SK-N-SH (cell line): ENCODE measurements at regions not wholly inside any gene's neighbourhood (a gene's known extent, or its start where the extent isn't known, plus 50 kb on each side); places are given as distances from the start of the nearest gene placed in this dataset.

Experiments
- CTCF ChIA-PET: fragments of 300-600, 350-600 bp; formaldehyde crosslinking; extraction: SDS; loops from one replicate; lab custom pipeline; 2021; lab: Yijun Ruan, JAX
- POLR2A ChIA-PET: fragments of 350-600 bp; sonication (Branson Sonifier 250); formaldehyde crosslinking; extraction: SDS; loops from one replicate; lab custom pipeline; 2020; ENCODE audit warnings: antibody characterized with exemption, inconsistent platforms; lab: Yijun Ruan, JAX
- DNase-seq: peaks from one replicate; pipeline ENCODE4 v3.0.0; 2012
- H2AFZ ChIP-seq: fragments of 200-600 bp; sonication (generic); 2 replicates; pipeline ENCODE4 v1.8.1; 2016; ENCODE audit warnings: antibody characterized with exemption, mild to moderate bottlenecking, low read depth
- H3F3A ChIP-seq: fragments of 200-600 bp; sonication (generic); replicated peaks from 2 replicates; pipeline ENCODE3; 2016; ENCODE audit warnings: antibody characterized with exemption, mild to moderate bottlenecking; ENCODE audit not compliant: insufficient read depth
- H3K27ac ChIP-seq, 2 experiments: fragments of 200-500 bp in 1 of 2; fragments of 200-600 bp in 1 of 2; sonication (Bioruptor generic) in 1 of 2; sonication (generic), shearing (Covaris generic) in 1 of 2; 2 replicates each; pipeline versions ENCODE4 v1.5.1 to v1.6.1; 2014 to 2016; ENCODE audit warnings: low read depth in 2 of 2, inconsistent platforms in 1 of 2, low read length in 1 of 2, mild to moderate bottlenecking in 1 of 2, mixed read lengths in 1 of 2
- H3K27me3 ChIP-seq: fragments of 200-600 bp; sonication (generic), shearing (Covaris generic); 2 replicates; pipeline ENCODE4 v1.6.1; 2016; ENCODE audit warnings: mixed run types; ENCODE audit not compliant: insufficient read depth
- H3K36me3 ChIP-seq, 2 experiments: fragments of 200-500 bp in 1 of 2; fragments of 200-600 bp in 1 of 2; sonication (Bioruptor generic) in 1 of 2; sonication (generic) in 1 of 2; replicated peaks in 1 of 2; 2 replicates each; pipeline versions ENCODE3 to v1.5.1; 2014 to 2016; ENCODE audit warnings: low read length in 1 of 2, mild to moderate bottlenecking in 1 of 2; ENCODE audit not compliant: insufficient read depth in 2 of 2, control insufficient read depth in 1 of 2
- H3K4me1 ChIP-seq, 2 experiments: fragments of 200-500 bp in 1 of 2; fragments of 200-600 bp in 1 of 2; sonication (Bioruptor generic) in 1 of 2; sonication (generic), shearing (Covaris generic) in 1 of 2; 2 replicates each; pipeline versions ENCODE4 v1.5.1 to v1.6.1; 2014 to 2016; ENCODE audit warnings: low read depth in 1 of 2, low read length in 1 of 2, mixed run types in 1 of 2; ENCODE audit not compliant: insufficient read depth in 2 of 2, control insufficient read depth in 1 of 2
- H3K4me2 ChIP-seq: fragments of 200-600 bp; sonication (generic), shearing (Covaris generic); 2 replicates; pipeline ENCODE4 v1.6.1; 2017; ENCODE audit warnings: mixed run types
- H3K4me3 ChIP-seq, 2 experiments: fragments of 200-500 bp in 1 of 2; fragments of 200-600 bp in 1 of 2; sonication (Bioruptor generic) in 1 of 2; sonication (generic), shearing (Covaris generic) in 1 of 2; 2 replicates each; pipeline versions ENCODE4 v1.5.1 to v1.8.1; 2014 to 2016; ENCODE audit warnings: low read depth in 2 of 2, inconsistent platforms in 1 of 2, low read length in 1 of 2, mild to moderate bottlenecking in 1 of 2, mixed read lengths in 1 of 2, moderate library complexity in 1 of 2
- H3K79me2 ChIP-seq: fragments of 200-600 bp; sonication (generic); 2 replicates; pipeline ENCODE4 v1.8.1; 2017; ENCODE audit warnings: mild to moderate bottlenecking; ENCODE audit not compliant: insufficient read depth
- H3K9ac ChIP-seq: fragments of 200-600 bp; sonication (generic); 2 replicates; pipeline ENCODE4 v1.6.1; 2017; ENCODE audit warnings: mixed run types
- H3K9me2 ChIP-seq: fragments of 200-600 bp; sonication (generic); 2 replicates; pipeline ENCODE4 v1.6.1; 2017; ENCODE audit warnings: mixed run types
- H3K9me3 ChIP-seq: fragments of 200-600 bp; sonication (generic); 2 replicates; pipeline ENCODE4 v1.6.1; 2017; ENCODE audit warnings: mixed run types, mild to moderate bottlenecking, moderate library complexity
- H4K20me1 ChIP-seq: fragments of 200-600 bp; sonication (generic); 2 replicates; pipeline ENCODE4 v1.6.1; 2017; ENCODE audit warnings: mild to moderate bottlenecking, mixed run types; ENCODE audit not compliant: insufficient read depth
- CTCF ChIP-seq: fragments of 200-600 bp; sonication (generic); IDR thresholded peaks from 2 replicates; pipeline ENCODE4 v1.6.1; 2017; ENCODE audit warnings: antibody characterized with exemption, mild to moderate bottlenecking, moderate library complexity
- EP300 ChIP-seq, 2 experiments: IDR thresholded peaks; 2 replicates each; pipeline versions ENCODE4 v1.4.0 to v1.6.1; 2012; ENCODE audit warnings: borderline replicate concordance in 1 of 2, low read depth in 1 of 2, low read length in 1 of 2
- FOSL2 ChIP-seq: IDR thresholded peaks from 2 replicates; pipeline ENCODE4 v1.4.0; 2012; ENCODE audit warnings: low read depth, mild to moderate bottlenecking, moderate library complexity, borderline replicate concordance
- JUND ChIP-seq: IDR thresholded peaks from 2 replicates; pipeline ENCODE4 v1.4.0; 2012
- MEF2A ChIP-seq: IDR thresholded peaks from 2 replicates; pipeline ENCODE4 v1.4.0; 2012; ENCODE audit warnings: low read depth, borderline replicate concordance
- MXI1 ChIP-seq: IDR thresholded peaks from 2 replicates; pipeline ENCODE4 v1.6.1; 2012; ENCODE audit warnings: mild to moderate bottlenecking, low read depth, low read length, improper control_type of control experiment
- NRF1 ChIP-seq: IDR thresholded peaks from 2 replicates; pipeline ENCODE4 v1.6.1; 2012; ENCODE audit warnings: low read depth, mild to moderate bottlenecking, low read length
- RCOR1 ChIP-seq: fragments of 150-350 bp; IDR thresholded peaks from 2 replicates; pipeline ENCODE4 v1.6.1; 2017; ENCODE audit warnings: antibody characterized with exemption, low read length
- REST ChIP-seq: IDR thresholded peaks from 2 replicates; pipeline ENCODE4 v1.6.1; 2012; ENCODE audit warnings: mild to moderate bottlenecking, low read depth, low read length, moderate library complexity
- RFX5 ChIP-seq: IDR thresholded peaks from 2 replicates; pipeline ENCODE4 v1.6.1; 2012; ENCODE audit warnings: mild to moderate bottlenecking, improper control_type of control experiment, low read length
- SMC3 ChIP-seq: IDR thresholded peaks from 2 replicates; pipeline ENCODE4 v1.6.1; 2012; ENCODE audit warnings: low read depth, low read length, improper control_type of control experiment
- TAF1 ChIP-seq: IDR thresholded peaks from 2 replicates; pipeline ENCODE4 v1.6.1; 2012; ENCODE audit warnings: low read depth, mild to moderate bottlenecking, low read length, moderate library complexity, borderline replicate concordance
- TCF12 ChIP-seq: IDR thresholded peaks from 2 replicates; pipeline ENCODE4 v1.4.0; 2012
- TEAD4 ChIP-seq: IDR thresholded peaks from 2 replicates; pipeline ENCODE4 v1.4.0; 2012; ENCODE audit warnings: mild to moderate bottlenecking, borderline replicate concordance; ENCODE audit not compliant: insufficient read depth
- WGBS: methylation state at CpG from one replicate; pipeline ENCODE4 v1.1.6; 2017; ENCODE audit warnings: low lambda C conversion rate; 5-methylcytosine and 5-hydroxymethylcytosine counted together

GRCh38 chrX:8034058-8034457 is 106.8 kb upstream of the PNPLA4 start:
- POLR2A ChIA-PET = no interaction called here

More at GRCh38 chrX:8034058-8034457, 106.8 kb upstream of the PNPLA4 start:
- no peaks in the 10 kb centered on the region for H3K9me3 ChIP-seq
- H3K9ac ChIP-seq = no peak overlapping the region
- H3K4me2 ChIP-seq = no peak overlapping the region
- no peaks in the 10 kb centered on the region for H3K27me3 ChIP-seq
- H2AFZ ChIP-seq = no peak overlapping the region
- H3K27ac ChIP-seq = no peak overlapping the region
- DNase-seq = no peak
- CTCF ChIA-PET = no interaction called here
- H3K9me2 ChIP-seq = no peaks in the 10 kb centered on the region
- no peaks in the 10 kb centered on the region for H3K36me3 ChIP-seq
- H3K79me2 ChIP-seq = no peaks in the 10 kb centered on the region
- H3K4me1 ChIP-seq = no peaks in the 10 kb centered on the region
- no peaks in the 10 kb centered on the region for H4K20me1 ChIP-seq
- H3K4me3 ChIP-seq = no peak overlapping the region
- TF ChIP-seq TAF1 (no peak), MEF2A (no peak), MXI1 (no peak), RCOR1 (no peak), CTCF (no peak), NRF1 (no peak), JUND (no peak), FOSL2 (no peak), TEAD4 (no peak), RFX5 (no peak), REST (no peak), SMC3 (no peak), EP300 (IDR thresholded peaks at IDR 0.05; ENCODE audit: borderline replicate concordance in 1 of 2, low read depth in 1 of 2, low read length in 1 of 2) (no peak), TCF12 (no peak)
- 35% methylated on average over 8 of the region's 8 CpGs for WGBS
- H3F3A ChIP-seq = no peaks in the 10 kb centered on the region
